ENCODE measurements at regions not wholly inside any gene's neighbourhood (a gene's known extent, or its start where the extent isn't known, plus 50 kb on each side); places are given as distances from the start of the nearest gene placed in this dataset.

DNA sequence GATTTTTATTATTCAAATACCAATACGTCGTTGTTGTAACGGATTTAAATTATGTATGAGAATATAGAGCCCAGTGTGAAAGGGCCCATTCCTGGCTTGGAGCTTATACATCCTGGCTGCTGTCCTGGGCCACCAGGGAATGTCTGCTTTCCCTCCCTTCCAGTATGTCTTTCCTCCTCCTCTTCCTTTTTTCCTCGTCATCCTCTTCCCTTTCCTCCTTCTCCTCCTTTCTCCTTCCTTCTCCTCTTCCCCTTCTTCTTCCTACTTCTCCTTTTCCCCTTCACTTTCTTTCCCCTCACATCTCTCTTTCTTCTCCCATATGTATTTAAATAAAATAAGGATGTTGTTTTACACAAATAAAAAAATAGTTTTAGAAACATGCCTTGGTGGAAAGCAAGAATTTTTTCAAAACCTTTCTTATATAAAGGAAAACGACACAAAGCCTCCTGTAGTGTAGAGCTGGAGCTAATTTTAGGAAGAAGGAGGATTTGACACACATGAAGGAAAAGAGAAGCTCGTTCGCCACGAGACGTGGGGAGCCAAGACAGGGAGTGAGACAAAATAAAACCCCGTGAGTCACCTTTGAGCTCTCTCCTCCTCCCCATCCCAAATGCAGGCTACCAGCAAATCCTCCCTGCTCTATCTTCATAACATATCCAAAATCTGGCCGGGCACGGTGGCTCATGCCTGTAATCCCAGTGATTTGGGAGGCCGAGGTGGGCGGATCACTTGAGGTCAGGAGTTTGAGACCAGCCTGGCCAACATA, 301.1 kb upstream of the LYZL1 start:
- no peak for DNase-seq (ENCODE audit: low spot score)
- Histone ChIP-seq H3K9me3 (no peaks in the 10 kb centered on the region), H3K4me3 (no peak overlapping the region), H3K27ac (no peak overlapping the region), H3K36me3 (no peaks in the 10 kb centered on the region), H3K27me3 (replicated peaks; ENCODE audit: insufficient read depth) (no peaks in the 10 kb centered on the region), H3K4me1 (replicated peaks) (no peaks in the 10 kb centered on the region)
- TF ChIP-seq POLR2A (IDR thresholded peaks at IDR 0.05) (no peak), POLR2AphosphoS5 (IDR thresholded peaks at IDR 0.05) (no peak)
- TF ChIP-seq, protein P1, sequence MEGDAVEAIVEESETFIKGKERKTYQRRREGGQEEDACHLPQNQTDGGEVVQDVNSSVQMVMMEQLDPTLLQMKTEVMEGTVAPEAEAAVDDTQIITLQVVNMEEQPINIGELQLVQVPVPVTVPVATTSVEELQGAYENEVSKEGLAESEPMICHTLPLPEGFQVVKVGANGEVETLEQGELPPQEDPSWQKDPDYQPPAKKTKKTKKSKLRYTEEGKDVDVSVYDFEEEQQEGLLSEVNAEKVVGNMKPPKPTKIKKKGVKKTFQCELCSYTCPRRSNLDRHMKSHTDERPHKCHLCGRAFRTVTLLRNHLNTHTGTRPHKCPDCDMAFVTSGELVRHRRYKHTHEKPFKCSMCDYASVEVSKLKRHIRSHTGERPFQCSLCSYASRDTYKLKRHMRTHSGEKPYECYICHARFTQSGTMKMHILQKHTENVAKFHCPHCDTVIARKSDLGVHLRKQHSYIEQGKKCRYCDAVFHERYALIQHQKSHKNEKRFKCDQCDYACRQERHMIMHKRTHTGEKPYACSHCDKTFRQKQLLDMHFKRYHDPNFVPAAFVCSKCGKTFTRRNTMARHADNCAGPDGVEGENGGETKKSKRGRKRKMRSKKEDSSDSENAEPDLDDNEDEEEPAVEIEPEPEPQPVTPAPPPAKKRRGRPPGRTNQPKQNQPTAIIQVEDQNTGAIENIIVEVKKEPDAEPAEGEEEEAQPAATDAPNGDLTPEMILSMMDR (IDR thresholded peaks at IDR 0.05): no peak
- intact Hi-C loops (cut with DNase I): no loop called here
- WGBS: 89% methylated on average over 14 of the region's 14 CpGs

DNA sequence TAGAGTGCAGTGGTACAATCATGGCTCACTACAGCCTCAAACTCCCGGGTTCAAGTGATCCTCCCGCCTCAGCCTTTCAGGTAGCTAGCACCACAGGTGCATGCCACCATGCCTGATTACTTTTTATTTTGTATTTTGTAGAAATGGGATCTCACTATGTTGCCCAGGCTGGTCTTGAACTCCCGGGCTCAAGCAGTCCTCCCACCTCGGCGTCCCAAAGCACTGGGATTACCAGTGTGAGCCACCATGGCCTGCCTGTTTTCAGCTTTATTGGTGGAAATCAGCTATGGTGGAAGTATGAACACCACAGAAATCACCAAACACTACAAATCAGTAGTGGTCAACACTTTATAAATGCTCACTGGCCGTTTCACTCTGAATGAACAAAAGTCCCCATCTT, 299.9 kb upstream of the LYZL1 start:
- WGBS: 96% methylated on average over 6 of the region's 6 CpGs
- Histone ChIP-seq H3K4me1 (replicated peaks) (no peaks in the 10 kb centered on the region), H3K4me3 (no peak overlapping the region), H3K9me3 (no peaks in the 10 kb centered on the region), H3K27ac (no peak overlapping the region), H3K36me3 (no peaks in the 10 kb centered on the region), H3K27me3 (replicated peaks; ENCODE audit: insufficient read depth) (no peaks in the 10 kb centered on the region)
- intact Hi-C loops (cut with DNase I): no loop called here
- TF ChIP-seq, protein P1 (IDR thresholded peaks at IDR 0.05): no peak
- TF ChIP-seq POLR2AphosphoS5 (IDR thresholded peaks at IDR 0.05) (no peak), POLR2A (IDR thresholded peaks at IDR 0.05) (no peak)
- DNase-seq (ENCODE audit: low spot score): no peak

DNA sequence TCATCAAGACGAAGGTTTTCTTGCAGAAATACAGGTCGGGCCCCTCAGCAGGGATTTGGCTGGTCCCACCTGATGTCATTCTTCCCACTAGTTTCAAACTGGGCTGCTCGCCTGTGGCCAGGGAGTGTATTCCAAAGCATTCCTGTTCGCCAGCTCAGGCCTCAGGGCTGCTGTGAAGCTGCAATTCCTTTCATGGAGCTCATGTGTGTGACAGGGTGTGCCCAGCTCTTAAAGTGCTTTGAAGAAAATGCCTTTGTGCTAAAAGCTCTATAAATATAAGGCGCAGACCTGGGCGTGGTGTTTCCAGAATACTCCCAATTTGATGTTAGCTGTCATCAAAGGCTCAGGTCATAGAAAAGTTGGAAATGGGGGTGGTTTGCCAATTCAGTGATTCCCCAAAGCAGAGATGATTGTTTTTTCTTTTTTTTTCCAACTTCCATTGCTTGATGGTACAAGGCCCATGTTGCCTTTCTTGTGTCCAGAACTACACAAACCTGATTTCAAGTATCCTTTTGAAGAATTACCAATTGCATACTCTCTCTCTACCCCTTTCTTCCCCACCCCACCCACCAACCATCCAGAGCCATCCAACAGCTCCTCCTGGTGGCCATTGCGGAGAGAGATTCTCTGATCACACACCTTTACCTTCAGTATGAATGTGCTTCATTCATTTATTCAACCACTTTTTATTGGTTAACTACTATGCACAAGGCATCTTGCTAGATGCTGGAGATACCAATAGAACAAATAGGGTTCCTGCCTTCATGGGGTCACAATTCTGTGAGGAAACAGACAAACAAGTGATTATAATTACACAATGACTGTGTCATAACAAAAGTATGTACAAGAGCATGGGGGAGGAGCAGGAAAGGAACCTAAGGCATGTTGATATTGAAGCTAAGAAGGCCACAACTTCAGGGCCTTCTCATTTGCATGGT, 297.3 kb upstream of the LYZL1 start:
- H3K4me1 ChIP-seq (replicated peaks): no peaks in the 10 kb centered on the region
- intact Hi-C loops (cut with DNase I): loop anchor here (5.0 kb wide), 1 partner anchor 324 kb away; no protein-coding TSS in a partner anchor
- peak; percentile 6 for DNase-seq (ENCODE audit: low spot score)
- H3K4me3 ChIP-seq: no peak overlapping the region
- 78% methylated on average over 7 of the region's 7 CpGs for WGBS
- no peak overlapping the region for H3K27ac ChIP-seq
- TF ChIP-seq POLR2AphosphoS5 (IDR thresholded peaks at IDR 0.05): peak; percentile 5
- no peak for TF ChIP-seq POLR2A (IDR thresholded peaks at IDR 0.05)
- TF ChIP-seq, protein P1 (IDR thresholded peaks at IDR 0.05): peak; percentile 25 to 61 (median 56)
- H3K36me3 ChIP-seq: no peaks in the 10 kb centered on the region
- H3K27me3 ChIP-seq (replicated peaks; ENCODE audit: insufficient read depth): no peaks in the 10 kb centered on the region
- no peaks in the 10 kb centered on the region for H3K9me3 ChIP-seq

DNA sequence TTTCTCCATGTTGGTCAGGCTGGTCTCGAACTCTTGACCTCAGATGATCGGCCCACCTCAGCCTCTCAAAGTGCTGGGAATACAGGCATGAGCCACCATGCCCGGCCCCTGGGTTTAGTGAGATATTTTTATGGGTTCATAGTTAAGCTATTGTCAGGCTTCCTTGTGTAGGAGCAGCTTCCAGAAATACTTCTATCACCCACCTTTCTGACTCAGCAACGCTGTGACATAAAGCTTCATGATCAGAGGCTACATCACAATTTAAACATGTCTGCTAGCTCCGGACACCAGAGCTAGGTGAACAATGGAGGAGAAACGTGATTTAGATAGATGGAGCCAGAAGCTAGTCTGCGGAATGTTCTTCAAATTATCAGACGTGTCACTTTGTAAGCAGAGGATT, 295.8 kb upstream of the LYZL1 start:
- no peaks in the 10 kb centered on the region for H3K4me1 ChIP-seq (replicated peaks)
- WGBS: 83% methylated on average over 8 of the region's 8 CpGs
- DNase-seq (ENCODE audit: low spot score): no peak
- intact Hi-C loops (cut with DNase I): loop anchor here (5.0 kb wide), 1 partner anchor 326 kb away; no protein-coding TSS in a partner anchor
- H3K36me3 ChIP-seq: no peaks in the 10 kb centered on the region
- H3K4me3 ChIP-seq: no peak overlapping the region
- no peaks in the 10 kb centered on the region for H3K9me3 ChIP-seq
- TF ChIP-seq POLR2AphosphoS5 (IDR thresholded peaks at IDR 0.05): no peak
- no peak for TF ChIP-seq POLR2A (IDR thresholded peaks at IDR 0.05)
- TF ChIP-seq, protein P1 (IDR thresholded peaks at IDR 0.05): no peak
- no peaks in the 10 kb centered on the region for H3K27me3 ChIP-seq (replicated peaks; ENCODE audit: insufficient read depth)
- H3K27ac ChIP-seq: no peak overlapping the region
